Fibroblast of lung (primary cell): ENCODE measurements at regions not wholly inside any gene's neighbourhood (a gene's known extent, or its start where the extent isn't known, plus 50 kb on each side); places are given as distances from the start of the nearest gene placed in this dataset.

Experiments
- DNase-seq, 2 donors: peaks; one replicate each; pipeline versions ENCODE4 v3.0.0 to v3.0.0-alpha.2; 2010; ENCODE audit warnings: low read depth in 2 of 2
- H2AFZ ChIP-seq: 2 replicates; pipeline ENCODE4 v1.5.1; 2012; ENCODE audit warnings: low read length, control low read depth, inconsistent platforms
- H3K27ac ChIP-seq: 2 replicates; pipeline ENCODE4 v1.5.1; 2011; ENCODE audit warnings: low read length, control low read depth; ENCODE audit not compliant: insufficient read depth
- H3K27me3 ChIP-seq: 2 replicates; pipeline ENCODE4 v1.5.1; 2011; ENCODE audit warnings: mild to moderate bottlenecking, low read length; ENCODE audit not compliant: control insufficient read depth, insufficient read depth
- H3K36me3 ChIP-seq: 2 replicates; pipeline ENCODE4 v1.5.1; 2011; ENCODE audit warnings: low read length; ENCODE audit not compliant: control insufficient read depth, insufficient read depth
- H3K4me1 ChIP-seq: 2 replicates; pipeline ENCODE4 v1.5.1; 2011; ENCODE audit warnings: low read length; ENCODE audit not compliant: control insufficient read depth, insufficient read depth; ENCODE audit errors: extremely low read depth
- H3K4me2 ChIP-seq: 2 replicates; pipeline ENCODE4 v1.5.1; 2011; ENCODE audit warnings: low read length, control low read depth; ENCODE audit not compliant: insufficient read depth; ENCODE audit errors: extremely low read depth
- H3K4me3 ChIP-seq, 4 experiments: fragments of 200-600 bp in 1 of 4; sonication (generic) in 1 of 4; replicated peaks in 1 of 4; 2 replicates each; pipeline ENCODE4 v1.5.1; 2011 to 2016; ENCODE audit warnings: low read length in 4 of 4, low read depth in 3 of 4, mild to moderate bottlenecking in 3 of 4, control low read depth in 2 of 4, inconsistent platforms in 1 of 4, mixed read lengths in 1 of 4; ENCODE audit not compliant: insufficient read depth in 1 of 4; ENCODE audit errors: control extremely low read depth in 1 of 4
- H3K79me2 ChIP-seq: 2 replicates; pipeline ENCODE4 v1.5.1; 2012; ENCODE audit warnings: mild to moderate bottlenecking, low read length, inconsistent platforms; ENCODE audit not compliant: control insufficient read depth, insufficient read depth
- H3K9ac ChIP-seq: 2 replicates; pipeline ENCODE4 v1.5.1; 2011; ENCODE audit warnings: mild to moderate bottlenecking, low read length, control low read depth; ENCODE audit not compliant: insufficient read depth
- H3K9me3 ChIP-seq: 2 replicates; pipeline ENCODE4 v1.5.1; 2012; ENCODE audit warnings: low read depth, low read length; ENCODE audit not compliant: control insufficient read depth, insufficient read depth
- H4K20me1 ChIP-seq: 2 replicates; pipeline ENCODE4 v1.5.1; 2011; ENCODE audit warnings: low read length; ENCODE audit not compliant: control insufficient read depth, insufficient read depth; ENCODE audit errors: extremely low read depth
- EZH2 ChIP-seq: IDR thresholded peaks from 2 replicates; pipeline ENCODE4 v1.5.1; 2012; ENCODE audit warnings: low read length, control low read depth, mild to moderate bottlenecking; ENCODE audit errors: missing control alignments
- TF ChIP-seq, protein P1 (sequence below), 2 donors: IDR thresholded peaks in 1 of 2; conservative IDR thresholded peaks in 1 of 2; 1 replicate in 1 of 2; 2 replicates in 1 of 2; pipeline ENCODE4 v1.5.1; 2011 to 2012; ENCODE audit warnings: low read length in 2 of 2, control low read depth in 1 of 2, inconsistent platforms in 1 of 2, low read depth in 1 of 2, mild to moderate bottlenecking in 1 of 2

DNA sequence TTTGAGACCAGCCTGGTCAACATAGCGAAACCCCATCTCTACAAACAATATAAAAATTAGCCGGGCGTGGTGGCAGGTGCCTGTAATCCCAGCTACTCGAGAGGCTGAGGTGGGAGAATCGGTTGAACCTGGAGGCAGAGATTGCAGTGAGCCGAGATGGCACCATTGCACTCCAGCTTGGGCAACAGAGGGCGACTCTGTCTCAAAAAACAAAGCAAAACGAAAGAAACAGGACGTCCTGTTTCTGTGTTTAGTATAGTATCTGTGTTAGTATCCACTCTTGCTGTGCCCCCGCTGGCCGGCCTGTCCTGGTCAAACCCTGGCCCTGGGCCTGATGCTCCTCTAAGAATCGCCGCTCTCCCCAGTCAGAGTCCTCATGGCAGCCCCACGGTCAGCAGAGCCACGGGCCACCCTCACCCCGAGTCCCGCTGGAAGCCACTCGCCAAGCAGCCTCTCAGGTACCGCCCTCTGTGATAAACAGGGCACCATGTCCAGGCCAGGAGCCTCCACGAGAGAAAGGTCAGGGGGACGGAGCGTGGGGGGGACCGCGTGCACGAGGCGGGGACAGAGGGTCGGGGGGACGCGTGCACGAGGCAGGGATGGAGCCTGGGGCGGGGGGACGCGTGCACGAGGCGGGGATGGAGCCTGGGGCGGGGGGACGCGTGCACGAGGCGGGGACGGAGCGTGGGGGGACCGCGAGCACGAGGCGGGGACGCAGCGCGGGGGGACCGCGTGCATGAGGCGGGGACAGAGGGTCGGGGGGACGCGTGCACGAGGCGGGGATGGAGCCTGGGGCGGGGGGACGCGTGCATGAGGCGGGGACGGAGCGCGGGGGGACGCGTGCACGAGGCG, 384.5 kb downstream of the SMOC2 start:
- H3K79me2 ChIP-seq, result no peaks in the 10 kb centered on the region
- H4K20me1 ChIP-seq, result no peaks in the 10 kb centered on the region
- TF ChIP-seq, protein P1, sequence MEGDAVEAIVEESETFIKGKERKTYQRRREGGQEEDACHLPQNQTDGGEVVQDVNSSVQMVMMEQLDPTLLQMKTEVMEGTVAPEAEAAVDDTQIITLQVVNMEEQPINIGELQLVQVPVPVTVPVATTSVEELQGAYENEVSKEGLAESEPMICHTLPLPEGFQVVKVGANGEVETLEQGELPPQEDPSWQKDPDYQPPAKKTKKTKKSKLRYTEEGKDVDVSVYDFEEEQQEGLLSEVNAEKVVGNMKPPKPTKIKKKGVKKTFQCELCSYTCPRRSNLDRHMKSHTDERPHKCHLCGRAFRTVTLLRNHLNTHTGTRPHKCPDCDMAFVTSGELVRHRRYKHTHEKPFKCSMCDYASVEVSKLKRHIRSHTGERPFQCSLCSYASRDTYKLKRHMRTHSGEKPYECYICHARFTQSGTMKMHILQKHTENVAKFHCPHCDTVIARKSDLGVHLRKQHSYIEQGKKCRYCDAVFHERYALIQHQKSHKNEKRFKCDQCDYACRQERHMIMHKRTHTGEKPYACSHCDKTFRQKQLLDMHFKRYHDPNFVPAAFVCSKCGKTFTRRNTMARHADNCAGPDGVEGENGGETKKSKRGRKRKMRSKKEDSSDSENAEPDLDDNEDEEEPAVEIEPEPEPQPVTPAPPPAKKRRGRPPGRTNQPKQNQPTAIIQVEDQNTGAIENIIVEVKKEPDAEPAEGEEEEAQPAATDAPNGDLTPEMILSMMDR (conservative IDR thresholded peaks at IDR 0.05 in 1 of 2, IDR thresholded peaks at IDR 0.05 in 1 of 2; ENCODE audit: low read depth in 1 of 2, low read length in 2 of 2), result no peak
- no peak for TF ChIP-seq EZH2
- no peak overlapping the region for H3K4me3 ChIP-seq
- H3K27me3 ChIP-seq, result no peaks in the 10 kb centered on the region
- H3K9me3 ChIP-seq, result no peaks in the 10 kb centered on the region
- H3K36me3 ChIP-seq, result no peaks in the 10 kb centered on the region
- no peaks in the 10 kb centered on the region for H3K4me1 ChIP-seq
- no peak overlapping the region for H3K9ac ChIP-seq
- no peak overlapping the region for H3K4me2 ChIP-seq
- no peak for DNase-seq
- no peak overlapping the region for H2AFZ ChIP-seq
- no peak overlapping the region for H3K27ac ChIP-seq

- no peak overlapping the region for H3K4me2 ChIP-seq
- H2AFZ ChIP-seq, result no peak overlapping the region
- TF ChIP-seq EZH2, result no peak
- peak in 1 of 2 donors; percentile 2 for DNase-seq
- no peaks in the 10 kb centered on the region for H3K27me3 ChIP-seq
- H4K20me1 ChIP-seq, result no peaks in the 10 kb centered on the region
- H3K4me3 ChIP-seq, result no peak overlapping the region
- no peaks in the 10 kb centered on the region for H3K79me2 ChIP-seq
- H3K9me3 ChIP-seq, result no peaks in the 10 kb centered on the region
- H3K4me1 ChIP-seq, result no peaks in the 10 kb centered on the region
- no peak overlapping the region for H3K27ac ChIP-seq
- H3K9ac ChIP-seq, result no peak overlapping the region
- H3K36me3 ChIP-seq, result no peaks in the 10 kb centered on the region
Measured at GRCh38 chr6:168823397-168824212, 382.6 kb downstream of the SMOC2 start.

DNA sequence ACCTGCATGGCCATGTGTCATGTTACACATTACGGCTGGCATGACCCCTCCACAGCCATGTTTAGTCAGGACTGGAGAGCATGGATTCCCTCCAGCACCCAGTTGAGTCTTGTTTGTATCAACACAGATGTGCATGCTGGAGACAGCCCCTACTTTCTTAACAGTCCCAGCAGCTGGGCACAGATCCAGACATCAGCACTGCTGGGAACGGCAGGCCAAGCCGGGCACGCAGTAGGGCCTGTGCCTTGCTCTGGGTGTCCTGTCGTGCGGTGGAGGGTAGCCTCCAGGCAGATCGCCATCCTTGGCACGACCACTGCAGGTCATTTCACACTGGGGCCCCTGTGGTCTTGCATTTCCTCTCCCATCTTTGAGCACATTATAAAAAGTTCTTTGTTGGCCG, 381.4 kb downstream of the SMOC2 start:
- H3K9ac ChIP-seq, result no peak overlapping the region
- H3K36me3 ChIP-seq, result no peaks in the 10 kb centered on the region
- no peaks in the 10 kb centered on the region for H3K27me3 ChIP-seq
- DNase-seq, result no peak
- H3K9me3 ChIP-seq, result no peaks in the 10 kb centered on the region
- TF ChIP-seq EZH2, result no peak
- TF ChIP-seq, protein P1 (conservative IDR thresholded peaks at IDR 0.05 in 1 of 2, IDR thresholded peaks at IDR 0.05 in 1 of 2; ENCODE audit: low read depth in 1 of 2, low read length in 2 of 2), result no peak
- no peaks in the 10 kb centered on the region for H4K20me1 ChIP-seq
- H2AFZ ChIP-seq, result no peak overlapping the region
- H3K4me2 ChIP-seq, result no peak overlapping the region
- H3K4me3 ChIP-seq, result no peak overlapping the region
- H3K4me1 ChIP-seq, result no peaks in the 10 kb centered on the region
- H3K79me2 ChIP-seq, result no peaks in the 10 kb centered on the region
- H3K27ac ChIP-seq, result no peak overlapping the region
